GM23338 (cell line): ENCODE measurements at regions not wholly inside any gene's neighbourhood (a gene's known extent, or its start where the extent isn't known, plus 50 kb on each side); places are given as distances from the start of the nearest gene placed in this dataset.
A peak's percentile ranks its signal among the peaks of the same experiment; 100 is the strongest.

Experiments
- ATAC-seq: fragments of 200-7000 bp; cut with Tn5 transposase; 3 replicates; pipeline ENCODE4 v1.9.1; 2020
- DNase-seq: peaks from one replicate; pipeline ENCODE4 v3.0.0-alpha.2; 2015; ENCODE audit warnings: low spot score
- H2AFZ ChIP-seq: fragments of 200-600 bp; sonication (generic); 2 replicates; pipeline ENCODE4 v1.8.0; 2016; ENCODE audit warnings: antibody characterized with exemption, mild to moderate bottlenecking, moderate library complexity
- H3F3A ChIP-seq: fragments of 200-600 bp; sonication (generic); replicated peaks from 2 replicates; pipeline ENCODE4 v1.8.0; 2017; ENCODE audit warnings: antibody characterized with exemption, mixed run types, low read depth
- H3K27ac ChIP-seq: fragments of 200-600 bp; sonication (generic); 2 replicates; pipeline ENCODE4 v1.6.1; 2016; ENCODE audit warnings: low read depth
- H3K27me3 ChIP-seq: fragments of 200-600 bp; sonication (generic); 2 replicates; pipeline ENCODE4 v1.8.0; 2016; ENCODE audit warnings: mild to moderate bottlenecking, mixed run types, moderate library complexity; ENCODE audit not compliant: insufficient read depth
- H3K36me3 ChIP-seq: fragments of 200-600 bp; sonication (generic); 2 replicates; pipeline ENCODE4 v1.8.0; 2016; ENCODE audit warnings: mild to moderate bottlenecking; ENCODE audit not compliant: insufficient read depth
- H3K4me1 ChIP-seq: fragments of 200-600 bp; sonication (generic); 2 replicates; pipeline ENCODE4 v1.8.0; 2016; ENCODE audit warnings: mild to moderate bottlenecking, moderate library complexity; ENCODE audit not compliant: insufficient read depth
- H3K4me2 ChIP-seq: fragments of 200-600 bp; sonication (generic); 2 replicates; pipeline ENCODE4 v1.7.1; 2017; ENCODE audit warnings: mixed run types
- H3K4me3 ChIP-seq: fragments of 200-600 bp; sonication (generic); 2 replicates; pipeline ENCODE4 v1.6.1; 2016; ENCODE audit warnings: mixed run types
- H3K79me2 ChIP-seq: fragments of 200-600 bp; sonication (generic); replicated peaks from 2 replicates; pipeline ENCODE4 v1.8.0; 2017; ENCODE audit warnings: mild to moderate bottlenecking; ENCODE audit not compliant: insufficient read depth
- H3K9me2 ChIP-seq: fragments of 200-600 bp; sonication (generic); 2 replicates; pipeline ENCODE4 v1.8.0; 2017; ENCODE audit not compliant: insufficient read depth
- H4K20me1 ChIP-seq: fragments of 200-600 bp; sonication (generic); replicated peaks from 2 replicates; pipeline ENCODE4 v1.8.0; 2017; ENCODE audit warnings: mild to moderate bottlenecking; ENCODE audit not compliant: insufficient read depth
- H3K27ac Mint-ChIP-seq: 2 replicates; pipeline ENCODE4 v1.8.0; 2020; ENCODE audit warnings: inconsistent platforms, mild to moderate bottlenecking, moderate library complexity, mixed read lengths
- H3K27me3 Mint-ChIP-seq: 3 replicates; pipeline ENCODE4 v1.8.0; 2022; ENCODE audit warnings: low read depth, mild to moderate bottlenecking, moderate library complexity, mixed read lengths, inconsistent platforms; ENCODE audit not compliant: insufficient read depth, poor library complexity
- H3K36me3 Mint-ChIP-seq: 3 replicates; pipeline ENCODE4 v1.8.0; 2021; ENCODE audit warnings: low read depth, mild to moderate bottlenecking, inconsistent platforms, moderate library complexity, mixed read lengths
- H3K4me1 Mint-ChIP-seq: 3 replicates; pipeline ENCODE4 v1.8.0; 2020; ENCODE audit warnings: mild to moderate bottlenecking, inconsistent platforms, mixed read lengths
- H3K4me3 Mint-ChIP-seq: 3 replicates; pipeline ENCODE4 v1.8.0; 2021; ENCODE audit warnings: moderate library complexity, mild to moderate bottlenecking, inconsistent platforms, mixed read lengths
- H3K9me3 Mint-ChIP-seq: 3 replicates; pipeline ENCODE4 v1.8.0; 2020; ENCODE audit warnings: moderate library complexity, mild to moderate bottlenecking, inconsistent platforms, mixed read lengths
- CREB1 ChIP-seq: fragments of 250-450 bp; sonication (Bioruptor Pico); IDR thresholded peaks from 2 replicates; pipeline ENCODE4 v1.5.0; 2020; ENCODE audit warnings: low read depth, mild to moderate bottlenecking, moderate library complexity
- EZH2 ChIP-seq: fragments of 200-600 bp; sonication (generic); IDR thresholded peaks from one replicate; pipeline ENCODE4 v1.8.0; 2017; ENCODE audit warnings: antibody characterized with exemption, mild to moderate bottlenecking, low read depth; ENCODE audit not compliant: unreplicated experiment
- EZH2phosphoT487 ChIP-seq: fragments of 200-600 bp; sonication (generic); IDR thresholded peaks from one replicate; pipeline ENCODE4 v1.8.1; 2018; ENCODE audit warnings: antibody characterized with exemption; ENCODE audit not compliant: unreplicated experiment
- JUNB ChIP-seq: IDR thresholded peaks from one replicate; pipeline ENCODE4 v1.6.1; 2016; ENCODE audit warnings: antibody characterized with exemption; ENCODE audit not compliant: unreplicated experiment
- NANOG ChIP-seq: IDR thresholded peaks from 2 replicates; pipeline ENCODE4 v1.6.1; 2016; ENCODE audit warnings: antibody characterized with exemption, borderline replicate concordance
- POLR2AphosphoS5 ChIP-seq: IDR thresholded peaks from 2 replicates; pipeline ENCODE4 v1.6.1; 2016; ENCODE audit warnings: antibody characterized with exemption, low read depth
- STAT1 ChIP-seq: IDR thresholded peaks from one replicate; pipeline ENCODE4 v1.6.1; 2016; ENCODE audit warnings: antibody characterized with exemption; ENCODE audit not compliant: unreplicated experiment
- ZNF114 ChIP-seq: fragments of 250-450 bp; sonication (Bioruptor Pico); IDR thresholded peaks from 2 replicates; pipeline ENCODE4 v1.5.0; 2020; ENCODE audit warnings: mild to moderate bottlenecking, moderate library complexity
- ZNF331 ChIP-seq: fragments of 250-450 bp; sonication (Bioruptor Pico); IDR thresholded peaks from 2 replicates; pipeline ENCODE4 v1.5.0; 2020; ENCODE audit warnings: low read depth, mild to moderate bottlenecking, moderate library complexity
- TF ChIP-seq, protein P1 (sequence below): IDR thresholded peaks from one replicate; pipeline ENCODE4 v1.6.1; 2018; ENCODE audit warnings: antibody characterized with exemption; ENCODE audit not compliant: unreplicated experiment
- TF ChIP-seq, protein P2 (sequence below), 2 experiments: fragments of 200-600 bp in 1 of 2; sonication (generic) in 1 of 2; conservative IDR thresholded peaks; 2 replicates each; pipeline versions ENCODE4 v1.5.1 to v1.6.1; 2016 to 2017; ENCODE audit warnings: antibody characterized with exemption in 2 of 2, low read depth in 2 of 2, mild to moderate bottlenecking in 2 of 2, moderate library complexity in 1 of 2
- TF ChIP-seq, protein P3 (sequence below): IDR thresholded peaks from 2 replicates; pipeline ENCODE4 v1.6.1; 2016; ENCODE audit warnings: antibody characterized with exemption
- TF ChIP-seq, protein P4 (sequence below): fragments of 250-450 bp; sonication (Bioruptor Pico); IDR thresholded peaks from 2 replicates; pipeline ENCODE4 v1.5.0; 2020; ENCODE audit warnings: mild to moderate bottlenecking, moderate library complexity

DNA sequence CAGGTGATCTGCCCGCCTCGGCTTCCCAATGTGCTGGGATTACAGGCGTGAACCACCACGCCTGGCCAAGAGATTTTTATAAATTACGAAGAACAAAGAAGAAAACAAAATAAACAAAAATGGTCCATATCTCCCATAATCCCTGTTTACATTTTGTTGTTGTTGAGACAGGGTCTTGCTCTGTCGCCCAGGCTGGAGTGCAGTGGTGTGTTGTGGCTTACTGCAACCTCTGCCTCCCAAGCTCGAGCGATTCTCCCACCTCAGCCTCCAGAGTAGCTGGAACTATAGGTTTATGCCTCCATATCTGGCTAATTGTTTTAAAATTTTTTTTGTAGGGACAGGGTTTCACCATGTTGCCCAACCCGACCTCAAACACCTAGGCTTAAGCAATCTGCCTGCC lies 156.1 kb downstream of the ZNF664 start:
- peaks cover 32% of the 10 kb centered on the region for H3F3A ChIP-seq
- no peak overlapping the region for H3K4me2 ChIP-seq
- Mint-ChIP-seq H3K36me3 (peaks cover 5% of the 10 kb centered on the region; the same call in 1 of the 3 replicates), H3K9me3 (peaks cover 6% of the 10 kb centered on the region; the same call in 2 of the 3 replicates), H3K27ac (no peak overlapping the region), H3K4me1 (peaks cover 29% of the 10 kb centered on the region), H3K27me3 (peaks cover 14% of the 10 kb centered on the region), H3K4me3 (no peak overlapping the region)
- no peak for TF ChIP-seq STAT1
- no peak for TF ChIP-seq POLR2AphosphoS5
- no peak for TF ChIP-seq CREB1 (CRISPR knock-in tag)
- no peak for TF ChIP-seq EZH2phosphoT487
- no peak for TF ChIP-seq EZH2
- TF ChIP-seq, protein P1, sequence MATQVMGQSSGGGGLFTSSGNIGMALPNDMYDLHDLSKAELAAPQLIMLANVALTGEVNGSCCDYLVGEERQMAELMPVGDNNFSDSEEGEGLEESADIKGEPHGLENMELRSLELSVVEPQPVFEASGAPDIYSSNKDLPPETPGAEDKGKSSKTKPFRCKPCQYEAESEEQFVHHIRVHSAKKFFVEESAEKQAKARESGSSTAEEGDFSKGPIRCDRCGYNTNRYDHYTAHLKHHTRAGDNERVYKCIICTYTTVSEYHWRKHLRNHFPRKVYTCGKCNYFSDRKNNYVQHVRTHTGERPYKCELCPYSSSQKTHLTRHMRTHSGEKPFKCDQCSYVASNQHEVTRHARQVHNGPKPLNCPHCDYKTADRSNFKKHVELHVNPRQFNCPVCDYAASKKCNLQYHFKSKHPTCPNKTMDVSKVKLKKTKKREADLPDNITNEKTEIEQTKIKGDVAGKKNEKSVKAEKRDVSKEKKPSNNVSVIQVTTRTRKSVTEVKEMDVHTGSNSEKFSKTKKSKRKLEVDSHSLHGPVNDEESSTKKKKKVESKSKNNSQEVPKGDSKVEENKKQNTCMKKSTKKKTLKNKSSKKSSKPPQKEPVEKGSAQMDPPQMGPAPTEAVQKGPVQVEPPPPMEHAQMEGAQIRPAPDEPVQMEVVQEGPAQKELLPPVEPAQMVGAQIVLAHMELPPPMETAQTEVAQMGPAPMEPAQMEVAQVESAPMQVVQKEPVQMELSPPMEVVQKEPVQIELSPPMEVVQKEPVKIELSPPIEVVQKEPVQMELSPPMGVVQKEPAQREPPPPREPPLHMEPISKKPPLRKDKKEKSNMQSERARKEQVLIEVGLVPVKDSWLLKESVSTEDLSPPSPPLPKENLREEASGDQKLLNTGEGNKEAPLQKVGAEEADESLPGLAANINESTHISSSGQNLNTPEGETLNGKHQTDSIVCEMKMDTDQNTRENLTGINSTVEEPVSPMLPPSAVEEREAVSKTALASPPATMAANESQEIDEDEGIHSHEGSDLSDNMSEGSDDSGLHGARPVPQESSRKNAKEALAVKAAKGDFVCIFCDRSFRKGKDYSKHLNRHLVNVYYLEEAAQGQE, result no peak
- TF ChIP-seq JUNB, result no peak
- TF ChIP-seq ZNF114, result no peak
- no peak for TF ChIP-seq NANOG
- TF ChIP-seq, protein P2, sequence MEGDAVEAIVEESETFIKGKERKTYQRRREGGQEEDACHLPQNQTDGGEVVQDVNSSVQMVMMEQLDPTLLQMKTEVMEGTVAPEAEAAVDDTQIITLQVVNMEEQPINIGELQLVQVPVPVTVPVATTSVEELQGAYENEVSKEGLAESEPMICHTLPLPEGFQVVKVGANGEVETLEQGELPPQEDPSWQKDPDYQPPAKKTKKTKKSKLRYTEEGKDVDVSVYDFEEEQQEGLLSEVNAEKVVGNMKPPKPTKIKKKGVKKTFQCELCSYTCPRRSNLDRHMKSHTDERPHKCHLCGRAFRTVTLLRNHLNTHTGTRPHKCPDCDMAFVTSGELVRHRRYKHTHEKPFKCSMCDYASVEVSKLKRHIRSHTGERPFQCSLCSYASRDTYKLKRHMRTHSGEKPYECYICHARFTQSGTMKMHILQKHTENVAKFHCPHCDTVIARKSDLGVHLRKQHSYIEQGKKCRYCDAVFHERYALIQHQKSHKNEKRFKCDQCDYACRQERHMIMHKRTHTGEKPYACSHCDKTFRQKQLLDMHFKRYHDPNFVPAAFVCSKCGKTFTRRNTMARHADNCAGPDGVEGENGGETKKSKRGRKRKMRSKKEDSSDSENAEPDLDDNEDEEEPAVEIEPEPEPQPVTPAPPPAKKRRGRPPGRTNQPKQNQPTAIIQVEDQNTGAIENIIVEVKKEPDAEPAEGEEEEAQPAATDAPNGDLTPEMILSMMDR (conservative IDR thresholded peaks at IDR 0.05; ENCODE audit: low read depth in 2 of 2), result no peak
- TF ChIP-seq, protein P3, sequence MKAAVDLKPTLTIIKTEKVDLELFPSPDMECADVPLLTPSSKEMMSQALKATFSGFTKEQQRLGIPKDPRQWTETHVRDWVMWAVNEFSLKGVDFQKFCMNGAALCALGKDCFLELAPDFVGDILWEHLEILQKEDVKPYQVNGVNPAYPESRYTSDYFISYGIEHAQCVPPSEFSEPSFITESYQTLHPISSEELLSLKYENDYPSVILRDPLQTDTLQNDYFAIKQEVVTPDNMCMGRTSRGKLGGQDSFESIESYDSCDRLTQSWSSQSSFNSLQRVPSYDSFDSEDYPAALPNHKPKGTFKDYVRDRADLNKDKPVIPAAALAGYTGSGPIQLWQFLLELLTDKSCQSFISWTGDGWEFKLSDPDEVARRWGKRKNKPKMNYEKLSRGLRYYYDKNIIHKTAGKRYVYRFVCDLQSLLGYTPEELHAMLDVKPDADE, result no peak
- no peak for TF ChIP-seq ZNF331 (CRISPR knock-in tag)
- TF ChIP-seq, protein P4, sequence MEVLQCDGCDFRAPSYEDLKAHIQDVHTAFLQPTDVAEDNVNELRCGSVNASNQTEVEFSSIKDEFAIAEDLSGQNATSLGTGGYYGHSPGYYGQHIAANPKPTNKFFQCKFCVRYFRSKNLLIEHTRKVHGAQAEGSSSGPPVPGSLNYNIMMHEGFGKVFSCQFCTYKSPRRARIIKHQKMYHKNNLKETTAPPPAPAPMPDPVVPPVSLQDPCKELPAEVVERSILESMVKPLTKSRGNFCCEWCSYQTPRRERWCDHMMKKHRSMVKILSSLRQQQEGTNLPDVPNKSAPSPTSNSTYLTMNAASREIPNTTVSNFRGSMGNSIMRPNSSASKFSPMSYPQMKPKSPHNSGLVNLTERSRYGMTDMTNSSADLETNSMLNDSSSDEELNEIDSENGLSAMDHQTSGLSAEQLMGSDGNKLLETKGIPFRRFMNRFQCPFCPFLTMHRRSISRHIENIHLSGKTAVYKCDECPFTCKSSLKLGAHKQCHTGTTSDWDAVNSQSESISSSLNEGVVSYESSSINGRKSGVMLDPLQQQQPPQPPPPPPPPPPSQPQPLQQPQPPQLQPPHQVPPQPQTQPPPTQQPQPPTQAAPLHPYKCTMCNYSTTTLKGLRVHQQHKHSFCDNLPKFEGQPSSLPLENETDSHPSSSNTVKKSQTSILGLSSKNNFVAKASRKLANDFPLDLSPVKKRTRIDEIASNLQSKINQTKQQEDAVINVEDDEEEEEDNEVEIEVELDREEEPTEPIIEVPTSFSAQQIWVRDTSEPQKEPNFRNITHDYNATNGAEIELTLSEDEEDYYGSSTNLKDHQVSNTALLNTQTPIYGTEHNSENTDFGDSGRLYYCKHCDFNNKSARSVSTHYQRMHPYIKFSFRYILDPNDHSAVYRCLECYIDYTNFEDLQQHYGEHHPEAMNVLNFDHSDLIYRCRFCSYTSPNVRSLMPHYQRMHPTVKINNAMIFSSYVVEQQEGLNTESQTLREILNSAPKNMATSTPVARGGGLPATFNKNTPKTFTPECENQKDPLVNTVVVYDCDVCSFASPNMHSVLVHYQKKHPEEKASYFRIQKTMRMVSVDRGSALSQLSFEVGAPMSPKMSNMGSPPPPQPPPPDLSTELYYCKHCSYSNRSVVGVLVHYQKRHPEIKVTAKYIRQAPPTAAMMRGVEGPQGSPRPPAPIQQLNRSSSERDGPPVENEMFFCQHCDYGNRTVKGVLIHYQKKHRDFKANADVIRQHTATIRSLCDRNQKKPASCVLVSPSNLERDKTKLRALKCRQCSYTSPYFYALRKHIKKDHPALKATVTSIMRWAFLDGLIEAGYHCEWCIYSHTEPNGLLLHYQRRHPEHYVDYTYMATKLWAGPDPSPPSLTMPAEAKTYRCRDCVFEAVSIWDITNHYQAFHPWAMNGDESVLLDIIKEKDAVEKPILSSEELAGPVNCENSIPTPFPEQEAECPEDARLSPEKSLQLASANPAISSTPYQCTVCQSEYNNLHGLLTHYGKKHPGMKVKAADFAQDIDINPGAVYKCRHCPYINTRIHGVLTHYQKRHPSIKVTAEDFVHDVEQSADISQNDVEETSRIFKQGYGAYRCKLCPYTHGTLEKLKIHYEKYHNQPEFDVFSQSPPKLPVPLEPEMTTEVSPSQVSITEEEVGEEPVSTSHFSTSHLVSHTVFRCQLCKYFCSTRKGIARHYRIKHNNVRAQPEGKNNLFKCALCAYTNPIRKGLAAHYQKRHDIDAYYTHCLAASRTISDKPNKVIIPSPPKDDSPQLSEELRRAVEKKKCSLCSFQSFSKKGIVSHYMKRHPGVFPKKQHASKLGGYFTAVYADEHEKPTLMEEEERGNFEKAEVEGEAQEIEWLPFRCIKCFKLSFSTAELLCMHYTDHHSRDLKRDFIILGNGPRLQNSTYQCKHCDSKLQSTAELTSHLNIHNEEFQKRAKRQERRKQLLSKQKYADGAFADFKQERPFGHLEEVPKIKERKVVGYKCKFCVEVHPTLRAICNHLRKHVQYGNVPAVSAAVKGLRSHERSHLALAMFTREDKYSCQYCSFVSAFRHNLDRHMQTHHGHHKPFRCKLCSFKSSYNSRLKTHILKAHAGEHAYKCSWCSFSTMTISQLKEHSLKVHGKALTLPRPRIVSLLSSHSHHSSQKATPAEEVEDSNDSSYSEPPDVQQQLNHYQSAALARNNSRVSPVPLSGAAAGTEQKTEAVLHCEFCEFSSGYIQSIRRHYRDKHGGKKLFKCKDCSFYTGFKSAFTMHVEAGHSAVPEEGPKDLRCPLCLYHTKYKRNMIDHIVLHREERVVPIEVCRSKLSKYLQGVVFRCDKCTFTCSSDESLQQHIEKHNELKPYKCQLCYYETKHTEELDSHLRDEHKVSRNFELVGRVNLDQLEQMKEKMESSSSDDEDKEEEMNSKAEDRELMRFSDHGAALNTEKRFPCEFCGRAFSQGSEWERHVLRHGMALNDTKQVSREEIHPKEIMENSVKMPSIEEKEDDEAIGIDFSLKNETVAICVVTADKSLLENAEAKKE (CRISPR knock-in tag), result no peak
- no peak overlapping the region for H2AFZ ChIP-seq
- H3K4me3 ChIP-seq, result no peak overlapping the region
- H3K27ac ChIP-seq, result 0 out of 2 replicates have a peak overlapping the region, but pooled peaks have one; percentile 99
- H3K27me3 ChIP-seq, result no peaks in the 10 kb centered on the region
- H3K4me1 ChIP-seq, result peaks cover 32% of the 10 kb centered on the region
- H3K79me2 ChIP-seq, result no peaks in the 10 kb centered on the region
- no peaks in the 10 kb centered on the region for H4K20me1 ChIP-seq
- H3K9me2 ChIP-seq, result peaks cover 5% of the 10 kb centered on the region; the same call in 1 of the 2 replicates
- ATAC-seq (no peak), DNase-seq (no peak)
- H3K36me3 ChIP-seq, result no peaks in the 10 kb centered on the region; the same call in 1 of the 2 replicates
